LNCAP (cell line): ENCODE measurements at regions not wholly inside any gene's neighbourhood (a gene's known extent, or its start where the extent isn't known, plus 50 kb on each side); places are given as distances from the start of the nearest gene placed in this dataset.

ENCODE experiments used
- TF ChIP-seq, protein P1 (sequence below): fragments of 450-650 bp; IDR thresholded peaks from 2 replicates; pipeline ENCODE4 v1.5.1; 2017; ENCODE audit warnings: mild to moderate bottlenecking

- TF ChIP-seq, protein P1, sequence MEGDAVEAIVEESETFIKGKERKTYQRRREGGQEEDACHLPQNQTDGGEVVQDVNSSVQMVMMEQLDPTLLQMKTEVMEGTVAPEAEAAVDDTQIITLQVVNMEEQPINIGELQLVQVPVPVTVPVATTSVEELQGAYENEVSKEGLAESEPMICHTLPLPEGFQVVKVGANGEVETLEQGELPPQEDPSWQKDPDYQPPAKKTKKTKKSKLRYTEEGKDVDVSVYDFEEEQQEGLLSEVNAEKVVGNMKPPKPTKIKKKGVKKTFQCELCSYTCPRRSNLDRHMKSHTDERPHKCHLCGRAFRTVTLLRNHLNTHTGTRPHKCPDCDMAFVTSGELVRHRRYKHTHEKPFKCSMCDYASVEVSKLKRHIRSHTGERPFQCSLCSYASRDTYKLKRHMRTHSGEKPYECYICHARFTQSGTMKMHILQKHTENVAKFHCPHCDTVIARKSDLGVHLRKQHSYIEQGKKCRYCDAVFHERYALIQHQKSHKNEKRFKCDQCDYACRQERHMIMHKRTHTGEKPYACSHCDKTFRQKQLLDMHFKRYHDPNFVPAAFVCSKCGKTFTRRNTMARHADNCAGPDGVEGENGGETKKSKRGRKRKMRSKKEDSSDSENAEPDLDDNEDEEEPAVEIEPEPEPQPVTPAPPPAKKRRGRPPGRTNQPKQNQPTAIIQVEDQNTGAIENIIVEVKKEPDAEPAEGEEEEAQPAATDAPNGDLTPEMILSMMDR = no peak
Observed at GRCh38 chr2:12795851-12796250, 79.1 kb downstream of the TRIB2 start.

DNA sequence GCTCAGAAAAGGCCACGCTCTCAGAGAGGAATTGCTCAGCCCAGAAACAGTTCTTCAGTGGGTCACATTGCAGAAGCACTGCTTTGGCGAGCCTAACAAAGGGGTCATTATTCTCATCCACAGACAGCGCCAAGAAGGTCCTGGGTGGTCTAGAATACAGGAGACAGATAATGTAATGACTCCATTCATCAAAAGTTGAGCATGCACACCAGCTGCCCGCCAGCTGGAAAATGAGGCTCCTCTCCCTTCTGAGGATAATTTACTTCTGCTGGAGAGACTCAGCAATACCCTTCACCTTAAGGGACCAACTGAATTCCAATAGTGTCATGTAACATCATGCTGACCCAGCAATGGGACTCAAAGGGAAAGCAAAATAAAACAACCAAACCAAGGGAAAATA, 79.9 kb downstream of the TRIB2 start:
- TF ChIP-seq, protein P1 = no peak

DNA sequence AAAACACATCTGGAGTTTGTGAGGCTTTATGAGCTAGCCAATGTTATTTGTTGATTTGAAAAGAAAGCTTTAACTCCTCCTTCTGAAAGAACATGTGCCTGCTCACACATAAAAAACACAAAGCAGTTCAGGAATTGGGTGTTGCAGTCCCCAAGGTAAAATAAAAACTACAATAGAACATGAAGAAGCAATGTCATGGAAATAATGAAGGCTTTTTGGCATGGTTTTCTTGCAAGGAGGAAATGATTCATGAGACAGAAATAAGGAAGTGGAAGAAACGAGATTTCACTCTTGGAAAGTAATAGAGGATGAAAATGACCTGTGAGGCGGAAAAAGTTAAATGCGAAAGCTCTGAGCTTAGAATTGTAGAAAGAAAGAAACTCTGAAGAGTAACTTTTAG, 81.1 kb downstream of the TRIB2 start:
- TF ChIP-seq, protein P1 = no peak

DNA sequence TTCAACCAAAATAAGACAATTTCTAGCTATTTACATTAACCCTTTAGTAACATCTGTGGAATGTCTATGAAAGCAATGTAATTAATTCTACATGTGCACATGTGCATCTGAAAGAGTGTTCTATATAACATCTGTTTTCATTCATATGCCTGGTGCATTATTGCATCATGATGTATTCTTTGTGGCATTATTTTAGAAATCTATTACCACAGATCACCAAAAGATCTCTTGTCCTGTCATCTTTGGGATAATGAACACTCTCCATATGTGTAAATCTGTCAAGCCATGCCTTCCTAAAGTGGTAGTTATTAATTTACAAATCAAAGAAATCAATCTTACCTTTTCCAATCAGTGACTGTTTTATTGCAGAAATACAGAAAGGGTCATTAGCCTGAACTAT, 86.9 kb downstream of the TRIB2 start:
- TF ChIP-seq, protein P1 = no peak

- TF ChIP-seq, protein P1 = no peak
Observed at GRCh38 chr2:12804091-12804856, 87.5 kb downstream of the TRIB2 start.

DNA sequence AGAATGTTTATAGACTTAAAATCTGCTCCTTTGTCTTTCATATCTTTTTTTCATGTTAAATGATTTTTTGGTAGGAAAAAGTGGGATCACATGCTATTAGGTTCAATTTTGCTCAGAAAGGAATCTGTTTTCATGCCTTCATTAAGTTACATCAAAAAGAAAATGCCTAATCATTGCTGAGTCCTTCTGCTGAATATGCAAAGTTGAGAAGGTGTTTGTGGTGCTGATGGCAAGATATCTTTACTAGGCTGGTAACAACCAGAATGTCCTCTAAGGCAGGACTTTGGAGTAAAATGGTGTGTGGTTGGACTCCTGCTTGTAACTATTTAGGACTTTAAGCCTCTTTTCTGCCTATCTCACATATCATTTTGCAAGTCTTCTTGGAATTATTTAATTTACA, 88.3 kb downstream of the TRIB2 start:
- TF ChIP-seq, protein P1 = no peak

DNA sequence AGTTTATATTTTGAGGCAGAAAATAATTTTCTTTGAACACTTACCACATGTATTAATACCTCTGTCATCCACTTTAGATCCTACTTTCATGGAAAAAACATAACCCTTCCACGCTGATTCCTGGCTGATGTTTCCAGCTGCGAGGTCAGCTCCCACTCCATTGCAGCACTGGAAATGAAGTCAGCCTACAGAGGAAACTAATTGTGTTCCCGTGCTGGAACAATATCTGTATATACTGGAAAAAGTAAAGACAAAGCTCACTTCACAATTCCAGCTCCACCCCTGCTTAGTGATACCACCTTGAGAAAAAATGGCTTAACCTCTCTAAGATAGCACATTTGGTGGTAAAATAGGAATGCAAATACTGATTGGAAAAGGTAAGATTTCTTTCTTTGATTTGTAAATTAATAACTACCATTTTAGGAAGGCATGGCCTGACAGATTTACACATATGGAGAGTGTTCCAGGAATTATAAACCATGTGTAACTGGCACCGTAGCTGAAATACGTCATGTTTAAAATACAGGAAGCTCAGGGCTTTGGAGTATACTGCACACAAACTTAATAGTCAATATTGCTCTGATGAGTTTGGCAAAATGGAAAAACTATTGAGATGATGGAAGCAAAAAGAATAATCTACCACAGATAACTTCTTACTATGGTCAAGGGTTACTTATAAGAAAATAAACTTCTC, 90.0 kb downstream of the TRIB2 start:
- TF ChIP-seq, protein P1 = no peak
